Heart right ventricle (tissue), 16 donors: ENCODE measurements at regions not wholly inside any gene's neighbourhood (a gene's known extent, or its start where the extent isn't known, plus 50 kb on each side); places are given as distances from the start of the nearest gene placed in this dataset.

ENCODE experiments used
- ATAC-seq, 8 donors: fragments of 200-7000 bp; cut with Tn5 transposase; one replicate each; pipeline ENCODE4 v1.9.1; 2020; ENCODE audit warnings: mild to moderate bottlenecking in 8 of 8, moderate library complexity in 8 of 8, moderate number of reproducible peaks in 1 of 8
- DNase-seq, 2 donors: peaks; one replicate each; pipeline ENCODE4 v3.0.0-alpha.2; 2020
- H3K27ac ChIP-seq, 10 donors: fragments of 200-600 bp; sonication (generic) in 2 of 10; one replicate each; pipeline versions ENCODE4 v1.5.0 to v1.8.0; 2020 to 2022; ENCODE audit warnings: mild to moderate bottlenecking in 3 of 10
- H3K27me3 ChIP-seq, 7 donors: fragments of 200-600 bp; one replicate each; pipeline ENCODE4 v1.8.0; 2021 to 2022; ENCODE audit warnings: mild to moderate bottlenecking in 2 of 7
- H3K36me3 ChIP-seq, 9 donors: fragments of 200-600 bp; sonication (generic) in 1 of 9; one replicate each; pipeline versions ENCODE4 v1.5.0 to v1.8.0; 2020 to 2022; ENCODE audit warnings: mild to moderate bottlenecking in 2 of 9
- H3K4me1 ChIP-seq, 9 donors: fragments of 200-600 bp; sonication (generic) in 1 of 9; one replicate each; pipeline versions ENCODE4 v1.5.0 to v1.8.0; 2020 to 2022; ENCODE audit warnings: mild to moderate bottlenecking in 4 of 9
- H3K4me3 ChIP-seq, 10 donors: fragments of 200-600 bp; sonication (generic) in 2 of 10; one replicate each; pipeline versions ENCODE4 v1.5.0 to v1.8.0; 2020 to 2022; ENCODE audit warnings: mild to moderate bottlenecking in 7 of 10, moderate library complexity in 2 of 10
- H3K9me3 ChIP-seq, 11 donors: fragments of 200-600 bp in 10 of 11; sonication (generic) in 2 of 11; one replicate each; pipeline versions ENCODE4 v1.5.0 to v1.8.0; 2013 to 2022; ENCODE audit warnings: mild to moderate bottlenecking in 2 of 11, control low read depth in 1 of 11, moderate library complexity in 1 of 11
- CTCF ChIP-seq, 9 donors: fragments of 200-600 bp; sonication (generic) in 2 of 9; IDR thresholded peaks; one replicate each; pipeline versions ENCODE4 v1.5.0 to v1.8.0; 2021 to 2022; ENCODE audit warnings: antibody characterized with exemption in 9 of 9, mild to moderate bottlenecking in 5 of 9, moderate library complexity in 1 of 9
- WGBS, 2 donors: extraction: QIAGEN DNeasy Blood & Tissue Kit; methylation state at CpG; one replicate each; pipeline ENCODE4 v1.1.7; 2013; ENCODE audit warnings: inconsistent platforms in 1 of 2; 5-methylcytosine and 5-hydroxymethylcytosine counted together
- intact Hi-C, 10 donors: fragments of 100-400 bp; cut with DNase I; formaldehyde crosslinking; loops; one replicate each; pipeline versions ENCODE4 v1.11.1 to v1.14.2; 2022
- donor health status: Arrhythmogenic right ventricular cardiomyopathy.
- donor health status: ischemic (EF 13 %, LVEDD 7.1; RV severe dilation, severe dysfunction).
- donor health status: healthy with polysubstance abuse.
- donor health status: DM: no; HTN: yes; CAD: no.
- donor health status: DM: no; HTN: no; CAD: no.
- donor health status: ischemic (EF 25% LVEDD 6.9; RV normal size, moderate dysfunction).
- donor health status: ischemic (EF 25% LVEDD 5.7; RV mildly dilated, moderate dysfunction).
- donor health status: healthy.
- donor health status: DM: yes; HTN: yes; CAD: no.
- donor health status: Ischemic cardiomyopathy.
- donor health status: ischemic (EF 35%, LVEDD 5.7; RV mildly dilated, moderate dysfunction).
- donor health status: nonischemic (EF 11% LVEDD 7.7; RV severe dilation, severe dysfunction).
- donor health status: DM: yes; HTN: yes; CAD: no.
- donor health status: PGD.
- donor health status: ischemic (EF 29% LVEDD 5.4; RV normal size, mild dysfunction).
- donor health status: nonischemic (EF 23%, LVEDD 6.1; RV moderate dilation, normal function).

GRCh38 chr12:63066136-63066535 is 84.9 kb downstream of the AVPR1A start:
- intact Hi-C loops: loop anchor here in 9 of 10 donors (5.0 to 10.0 kb wide), 8 partner anchors 249 to 631 kb away; no protein-coding TSS in a partner anchor
- Histone ChIP-seq H3K27ac (no peak overlapping the region), H3K27me3 (no peaks in the 10 kb centered on the region), H3K4me1 (peaks cover 0 to 13% (median 4%) of the 10 kb centered on the region in 9 donors), H3K9me3 (no peaks in the 10 kb centered on the region), H3K4me3 (no peak overlapping the region), H3K36me3 (no peaks in the 10 kb centered on the region)
- DNase-seq: no peak
- TF ChIP-seq CTCF (IDR thresholded peaks at IDR 0.05): no peak
- no peak for ATAC-seq
- WGBS, 2 donors: 94 to 96% methylated on average over 1 of the region's 1 CpG

- WGBS, 2 donors: 47 to 57% methylated on average over 1 of the region's 1 CpG
- DNase-seq: no peak
- H3K27me3 ChIP-seq: no peaks in the 10 kb centered on the region
- intact Hi-C loops: loop anchor here in 7 of 10 donors (10.0 kb wide), 5 partner anchors 249 to 629 kb away; no protein-coding TSS in a partner anchor
- no peak overlapping the region for H3K4me3 ChIP-seq
- no peak for TF ChIP-seq CTCF (IDR thresholded peaks at IDR 0.05)
- no peak overlapping the region for H3K27ac ChIP-seq
- ATAC-seq: no peak
- H3K9me3 ChIP-seq: no peaks in the 10 kb centered on the region
- H3K4me1 ChIP-seq: peaks cover 0 to 11% (median under 1%) of the 10 kb centered on the region in 9 donors
- H3K36me3 ChIP-seq: no peaks in the 10 kb centered on the region
Observed at GRCh38 chr12:63064080-63064479, 86.9 kb downstream of the AVPR1A start.

GRCh38 chr12:63056649-63057048 is 94.4 kb downstream of the AVPR1A start:
- Histone ChIP-seq H3K4me1 (no peaks in the 10 kb centered on the region), H3K27ac (no peak overlapping the region), H3K36me3 (no peaks in the 10 kb centered on the region), H3K4me3 (no peak overlapping the region), H3K9me3 (no peaks in the 10 kb centered on the region), H3K27me3 (no peaks in the 10 kb centered on the region)
- ATAC-seq (no peak), DNase-seq (no peak)
- no peak for TF ChIP-seq CTCF (IDR thresholded peaks at IDR 0.05)
- intact Hi-C loops: no loop called here

GRCh38 chr12:63052696-63053095 is 98.3 kb downstream of the AVPR1A start:
- DNase-seq: no peak
- no peak for TF ChIP-seq CTCF (IDR thresholded peaks at IDR 0.05)
- H3K4me1 ChIP-seq: no peaks in the 10 kb centered on the region
- H3K4me3 ChIP-seq: no peak overlapping the region
- H3K27ac ChIP-seq: no peak overlapping the region
- intact Hi-C loops: no loop called here
- no peaks in the 10 kb centered on the region for H3K9me3 ChIP-seq
- H3K36me3 ChIP-seq: no peaks in the 10 kb centered on the region
- ATAC-seq: no peak
- H3K27me3 ChIP-seq: no peaks in the 10 kb centered on the region
